HG02885 (cell line): ENCODE measurements at regions not wholly inside any gene's neighbourhood (a gene's known extent, or its start where the extent isn't known, plus 50 kb on each side); places are given as distances from the start of the nearest gene placed in this dataset.

ENCODE experiments used
- ATAC-seq: cut with Tn5 transposase; IDR thresholded peaks from one replicate; pipeline ENCODE4 v1.9.1; 2021; ENCODE audit warnings: mild to moderate bottlenecking; ENCODE audit not compliant: unreplicated experiment, poor library complexity

- ATAC-seq: no peak
These were observed 87.1 kb downstream of the ERMARD start for GRCh38 chr6:169838346-169839028.

- ATAC-seq: no peak
These were observed 86.3 kb downstream of the ERMARD start for GRCh38 chr6:169837529-169838250.

- ATAC-seq: no peak
These were observed 81.9 kb downstream of the ERMARD start for GRCh38 chr6:169833258-169833794.

GRCh38 chr6:169832247-169832948, 81.0 kb downstream of the ERMARD start:
- no peak for ATAC-seq

- peak; percentile 68 for ATAC-seq
These were observed 80.2 kb downstream of the ERMARD start for GRCh38 chr6:169831450-169832246.
